ENCODE measurements at regions not wholly inside any gene's neighbourhood (a gene's known extent, or its start where the extent isn't known, plus 50 kb on each side); places are given as distances from the start of the nearest gene placed in this dataset.

DNA sequence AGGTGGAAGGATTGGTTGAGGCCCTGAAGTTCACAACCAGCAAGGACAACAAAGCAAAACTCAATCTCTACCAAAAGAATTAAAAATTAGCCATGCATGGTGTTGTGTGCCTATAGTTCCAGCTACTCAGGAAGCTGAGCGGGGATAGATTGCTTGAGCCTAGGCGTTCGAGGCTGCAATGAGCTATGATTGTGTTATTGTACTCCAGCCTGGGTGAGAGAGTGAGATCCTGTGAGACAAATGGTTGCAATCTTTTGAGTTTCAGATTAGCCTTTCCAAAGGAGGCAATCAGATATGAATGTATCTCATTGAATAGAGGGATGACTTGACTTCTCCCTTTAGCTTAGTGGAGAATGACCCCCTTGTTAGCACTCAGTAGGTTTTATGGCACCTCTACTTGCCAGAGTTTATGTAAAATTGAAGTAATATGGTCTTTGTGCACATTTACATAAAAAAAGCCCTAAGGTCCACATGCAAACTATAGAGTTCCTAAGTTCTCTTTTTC, 105.6 kb upstream of the OLFM3 start:
- Histone ChIP-seq H3K9me3 (ENCODE audit: insufficient read depth in 2 of 2, low read depth in 1 of 2, low read length in 1 of 2) (no peaks in the 10 kb centered on the region), H3K14ac (ENCODE audit: insufficient read length) (no peak overlapping the region), H2BK120ac (replicated peaks; ENCODE audit: low read depth, low read length) (no peak overlapping the region), H3K56ac (replicated peaks; ENCODE audit: insufficient read length, low read depth, low read length) (no peak overlapping the region), H3K4me2 (ENCODE audit: insufficient read depth in 1 of 2, low read depth in 2 of 2, low read length in 2 of 2) (no peak overlapping the region; a peak in 1 of 4 replicates), H3K79me2 (ENCODE audit: control insufficient read depth in 1 of 2, insufficient read depth in 2 of 2, low read length in 2 of 2) (no peaks in the 10 kb centered on the region), H3K4me1 (replicated peaks in 1 of 4; ENCODE audit: control insufficient read depth in 3 of 4, insufficient read depth in 4 of 4, low read length in 3 of 4) (peaks cover 0 to 10% (median 3%) of the 10 kb centered on the region in 4 experiments; a peak in 4 of 7 replicates), H2BK15ac (ENCODE audit: low read length) (no peak overlapping the region), H3K18ac (ENCODE audit: extremely low read depth, low read length) (no peak overlapping the region), H3K23ac (ENCODE audit: insufficient read length) (no peak overlapping the region), H4K20me1 (replicated peaks in 1 of 2; ENCODE audit: control insufficient read depth in 1 of 2, insufficient read depth in 2 of 2, low read length in 2 of 2) (no peaks in the 10 kb centered on the region), H3K36me3 (ENCODE audit: control insufficient read depth in 2 of 4, insufficient read depth in 4 of 4, low read length in 3 of 4) (no peaks in the 10 kb centered on the region), H2BK5ac (ENCODE audit: low read depth, low read length) (no peak overlapping the region), H3K27ac (ENCODE audit: low read depth, low read length) (no peak overlapping the region), H2AK5ac (ENCODE audit: low read depth, low read length) (no peak overlapping the region), H4K8ac (ENCODE audit: extremely low read depth, insufficient read depth, low read length) (no peak overlapping the region), H3K79me1 (ENCODE audit: low read depth, low read length) (no peaks in the 10 kb centered on the region), H4K5ac (ENCODE audit: insufficient read length, low read depth, low read length) (no peak overlapping the region), H3K4me3 (ENCODE audit: extremely low read depth in 1 of 4, insufficient read depth in 2 of 4, low read depth in 3 of 4, low read length in 4 of 4) (no peak overlapping the region), H2BK12ac (ENCODE audit: low read depth, low read length) (no peak overlapping the region), H2BK20ac (ENCODE audit: low read length) (no peak overlapping the region), H3K23me2 (ENCODE audit: low read depth, low read length) (no peaks in the 10 kb centered on the region), H3K27me3 (replicated peaks in 1 of 4; ENCODE audit: control insufficient read depth in 3 of 4, extremely low read depth in 1 of 4, insufficient read depth in 3 of 4, low read length in 3 of 4) (peaks cover 0 to 1% (median 0%) of the 10 kb centered on the region in 4 experiments; a peak in 1 of 7 replicates), H4K91ac (replicated peaks; ENCODE audit: insufficient read length, low read length) (no peak overlapping the region), H2AFZ (ENCODE audit: low read length) (no peak overlapping the region), H3K9ac (replicated peaks in 1 of 4; ENCODE audit: extremely low read depth in 1 of 4, low read depth in 3 of 4, low read length in 3 of 4) (no peak overlapping the region), H3K4ac (replicated peaks; ENCODE audit: insufficient read length, low read depth, low read length) (no peak overlapping the region)
- CTCF ChIA-PET (ENCODE audit: partially characterized antibody), result interaction anchor here (0.5 to 1.0 kb wide), 3 partner anchors 24 to 444 kb away, joined by 3 to 5 read pairs (median 3); no protein-coding TSS in a partner anchor
- POLR2A ChIA-PET (ENCODE audit: partially characterized antibody), result no interaction called here
- FAIRE-seq (no peak), DNase-seq (ENCODE audit: low read depth in 1 of 2, low spot score in 2 of 2) (no peak)
- WGBS, 2 experiments (ENCODE audit: extremely low coverage in 1 of 2, insufficient coverage in 1 of 2, insufficient read length in 1 of 2, insufficient replicate concordance in 2 of 2, low coverage in 1 of 2, low lambda C conversion rate in 2 of 2, missing lambda C conversion rate in 1 of 2), result 89% methylated on average over 3 of the region's 3 CpGs; no CpG with 5 or more reads in 1 of the 2 experiments
- TF ChIP-seq EP300 (IDR thresholded peaks at IDR 0.05; ENCODE audit: borderline replicate concordance in 1 of 2, low read depth in 2 of 2, low read length in 2 of 2), result no peak
- TF ChIP-seq CHD2 (IDR thresholded peaks at IDR 0.05; ENCODE audit: low read length), result no peak

Measured in H1 (cell line).